C4-2B (cell line): ENCODE measurements at regions not wholly inside any gene's neighbourhood (a gene's known extent, or its start where the extent isn't known, plus 50 kb on each side); places are given as distances from the start of the nearest gene placed in this dataset.

Experiments
- H3K27ac ChIP-seq: fragments of 450-650 bp; 2 replicates; pipeline ENCODE4 v1.5.1; 2017
- ZFX ChIP-seq: fragments of 450-650 bp; IDR thresholded peaks from 2 replicates; pipeline ENCODE4 v1.6.1; 2017
- TF ChIP-seq, protein P1 (sequence below): fragments of 450-650 bp; conservative IDR thresholded peaks from 2 replicates; pipeline ENCODE4 v1.5.1; 2017; ENCODE audit warnings: mild to moderate bottlenecking

DNA sequence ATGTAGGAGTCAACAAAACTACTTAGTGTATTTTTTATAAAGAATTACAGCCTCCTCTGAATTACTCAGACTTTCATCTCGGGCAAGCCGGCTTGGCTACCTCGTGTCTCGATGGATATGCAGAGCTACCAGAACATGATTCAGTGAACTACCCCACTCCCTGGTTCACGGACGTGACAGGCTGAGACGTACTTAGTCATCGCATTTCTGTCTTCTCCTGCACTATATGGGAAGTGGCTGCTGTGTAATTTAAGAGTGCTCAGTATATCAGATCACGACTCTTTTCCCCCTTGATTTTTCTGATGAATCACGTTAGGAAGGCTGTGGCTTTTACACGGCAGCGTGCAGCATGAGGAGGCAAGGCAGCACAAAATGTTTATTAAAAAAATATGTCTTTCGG, 302.7 kb upstream of the ZFP64 start:
- no peak overlapping the region for H3K27ac ChIP-seq
- no peak for TF ChIP-seq ZFX
- TF ChIP-seq, protein P1, sequence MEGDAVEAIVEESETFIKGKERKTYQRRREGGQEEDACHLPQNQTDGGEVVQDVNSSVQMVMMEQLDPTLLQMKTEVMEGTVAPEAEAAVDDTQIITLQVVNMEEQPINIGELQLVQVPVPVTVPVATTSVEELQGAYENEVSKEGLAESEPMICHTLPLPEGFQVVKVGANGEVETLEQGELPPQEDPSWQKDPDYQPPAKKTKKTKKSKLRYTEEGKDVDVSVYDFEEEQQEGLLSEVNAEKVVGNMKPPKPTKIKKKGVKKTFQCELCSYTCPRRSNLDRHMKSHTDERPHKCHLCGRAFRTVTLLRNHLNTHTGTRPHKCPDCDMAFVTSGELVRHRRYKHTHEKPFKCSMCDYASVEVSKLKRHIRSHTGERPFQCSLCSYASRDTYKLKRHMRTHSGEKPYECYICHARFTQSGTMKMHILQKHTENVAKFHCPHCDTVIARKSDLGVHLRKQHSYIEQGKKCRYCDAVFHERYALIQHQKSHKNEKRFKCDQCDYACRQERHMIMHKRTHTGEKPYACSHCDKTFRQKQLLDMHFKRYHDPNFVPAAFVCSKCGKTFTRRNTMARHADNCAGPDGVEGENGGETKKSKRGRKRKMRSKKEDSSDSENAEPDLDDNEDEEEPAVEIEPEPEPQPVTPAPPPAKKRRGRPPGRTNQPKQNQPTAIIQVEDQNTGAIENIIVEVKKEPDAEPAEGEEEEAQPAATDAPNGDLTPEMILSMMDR: no peak

- TF ChIP-seq, protein P1: no peak
- TF ChIP-seq ZFX: no peak
- no peak overlapping the region for H3K27ac ChIP-seq
These were observed 301.7 kb upstream of the ZFP64 start for GRCh38 chr20:52493171-52493721.

DNA sequence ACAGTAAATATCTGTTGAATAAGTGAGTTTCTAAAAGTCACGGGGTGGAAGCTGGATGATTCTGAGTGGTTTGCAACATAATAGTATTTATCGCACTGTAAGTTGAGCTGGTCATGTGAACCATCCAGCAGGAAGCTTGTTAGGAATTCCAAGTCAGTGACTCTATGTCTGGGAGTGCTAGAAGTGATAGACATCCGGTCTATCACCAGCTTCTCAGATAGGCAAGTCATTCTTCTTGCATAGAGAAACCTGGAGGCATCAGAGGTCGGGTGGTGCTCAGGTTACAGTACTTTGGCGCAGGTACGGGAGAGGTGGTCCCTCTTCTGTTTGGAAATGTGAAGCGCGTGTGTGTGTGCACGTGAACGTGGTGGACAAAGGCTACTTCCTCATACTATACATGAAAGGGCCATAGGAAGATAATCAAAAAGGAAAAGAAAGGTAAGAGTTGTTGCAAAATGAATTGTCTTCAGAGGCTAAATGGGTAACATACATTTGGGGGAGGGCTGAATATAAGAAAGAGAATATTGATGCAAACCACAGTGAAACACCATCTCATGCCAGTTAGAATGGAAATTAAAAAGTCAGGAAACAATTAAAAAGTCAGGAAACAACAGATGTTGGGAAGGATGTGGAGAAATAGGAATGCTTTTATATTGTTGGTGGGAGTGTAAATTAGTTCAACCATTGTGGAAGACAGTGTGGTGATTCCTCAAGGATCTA, 299.3 kb upstream of the ZFP64 start:
- no peak for TF ChIP-seq ZFX
- TF ChIP-seq, protein P1: no peak
- no peak overlapping the region for H3K27ac ChIP-seq

- no peak overlapping the region for H3K27ac ChIP-seq
- no peak for TF ChIP-seq ZFX
- TF ChIP-seq, protein P1: no peak
These were observed 292.9 kb upstream of the ZFP64 start for GRCh38 chr20:52484438-52484837.

DNA sequence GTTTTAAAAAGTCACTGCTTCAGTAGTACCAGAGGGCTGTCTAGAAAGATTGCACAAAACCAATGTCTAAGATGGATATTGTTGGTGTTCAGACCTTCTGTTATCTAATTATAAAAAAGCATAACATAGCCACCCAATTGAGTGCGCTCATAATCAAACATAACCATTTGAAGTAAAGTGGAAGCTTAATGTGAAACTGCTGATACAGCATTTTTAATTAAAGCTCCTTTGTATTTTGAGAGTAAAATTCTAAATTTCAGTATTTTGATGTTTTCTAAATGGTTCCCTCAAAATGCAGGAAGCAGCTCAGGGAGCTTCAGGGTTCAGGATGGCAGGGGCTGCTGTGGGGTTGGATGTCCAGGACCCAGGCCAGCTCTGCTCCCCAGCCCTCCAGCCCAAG, 291.8 kb upstream of the ZFP64 start:
- TF ChIP-seq, protein P1: no peak
- no peak for TF ChIP-seq ZFX
- no peak overlapping the region for H3K27ac ChIP-seq

GRCh38 chr20:52482044-52482443, 290.5 kb upstream of the ZFP64 start:
- no peak overlapping the region for H3K27ac ChIP-seq
- TF ChIP-seq, protein P1: no peak
- no peak for TF ChIP-seq ZFX

GRCh38 chr20:52481443-52481842, 289.9 kb upstream of the ZFP64 start:
- no peak overlapping the region for H3K27ac ChIP-seq
- no peak for TF ChIP-seq ZFX
- TF ChIP-seq, protein P1: no peak
